ENCODE measurements at regions not wholly inside any gene's neighbourhood (a gene's known extent, or its start where the extent isn't known, plus 50 kb on each side); places are given as distances from the start of the nearest gene placed in this dataset.

DNA sequence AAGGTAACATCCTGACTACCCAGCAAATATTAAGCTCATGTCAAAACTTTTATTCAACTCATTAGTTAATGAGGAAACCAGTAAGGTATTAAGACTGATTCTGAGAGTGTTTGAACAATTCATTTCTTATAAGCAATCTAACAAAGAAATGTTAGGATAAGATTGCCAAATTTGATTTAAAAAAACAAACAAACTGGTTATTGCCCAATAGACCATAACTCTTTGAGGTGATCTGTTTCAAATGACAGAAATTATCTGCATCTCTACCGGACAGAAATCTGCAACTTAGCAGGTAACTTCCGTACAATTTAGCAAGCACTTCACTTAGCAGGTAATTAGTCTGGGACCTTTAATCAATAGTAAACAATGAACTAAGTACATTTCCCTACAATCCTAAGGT is 82.9 kb upstream of the BARX2 start:
- DNase-seq (ENCODE audit: low read depth), result no peak
- H3K4me3 ChIP-seq (ENCODE audit: low read depth, low read length), result no peak overlapping the region
- TF ChIP-seq, protein P1, sequence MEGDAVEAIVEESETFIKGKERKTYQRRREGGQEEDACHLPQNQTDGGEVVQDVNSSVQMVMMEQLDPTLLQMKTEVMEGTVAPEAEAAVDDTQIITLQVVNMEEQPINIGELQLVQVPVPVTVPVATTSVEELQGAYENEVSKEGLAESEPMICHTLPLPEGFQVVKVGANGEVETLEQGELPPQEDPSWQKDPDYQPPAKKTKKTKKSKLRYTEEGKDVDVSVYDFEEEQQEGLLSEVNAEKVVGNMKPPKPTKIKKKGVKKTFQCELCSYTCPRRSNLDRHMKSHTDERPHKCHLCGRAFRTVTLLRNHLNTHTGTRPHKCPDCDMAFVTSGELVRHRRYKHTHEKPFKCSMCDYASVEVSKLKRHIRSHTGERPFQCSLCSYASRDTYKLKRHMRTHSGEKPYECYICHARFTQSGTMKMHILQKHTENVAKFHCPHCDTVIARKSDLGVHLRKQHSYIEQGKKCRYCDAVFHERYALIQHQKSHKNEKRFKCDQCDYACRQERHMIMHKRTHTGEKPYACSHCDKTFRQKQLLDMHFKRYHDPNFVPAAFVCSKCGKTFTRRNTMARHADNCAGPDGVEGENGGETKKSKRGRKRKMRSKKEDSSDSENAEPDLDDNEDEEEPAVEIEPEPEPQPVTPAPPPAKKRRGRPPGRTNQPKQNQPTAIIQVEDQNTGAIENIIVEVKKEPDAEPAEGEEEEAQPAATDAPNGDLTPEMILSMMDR (IDR thresholded peaks at IDR 0.05; ENCODE audit: insufficient read depth, low read depth, low read length, missing control alignments), result no peak

DNA sequence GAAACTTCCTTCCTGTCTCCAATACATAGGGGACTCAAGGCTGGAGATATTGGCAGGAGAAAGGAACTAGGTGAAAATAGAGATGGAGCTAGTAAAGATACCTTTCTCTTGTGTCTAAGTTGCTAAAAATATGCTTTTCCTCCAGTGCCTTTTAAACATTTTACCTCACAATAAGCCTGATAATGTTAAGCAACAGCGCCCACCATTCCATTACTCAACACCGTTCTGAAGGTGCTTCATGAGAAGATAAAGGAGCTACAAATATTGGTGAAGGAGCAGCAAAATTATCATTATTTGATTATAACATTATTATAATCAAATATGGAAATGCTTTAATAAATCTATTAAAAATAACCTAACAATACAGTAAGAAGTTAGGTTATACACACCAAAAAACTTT is 83.6 kb upstream of the BARX2 start:
- no peak for DNase-seq (ENCODE audit: low read depth)
- TF ChIP-seq, protein P1 (IDR thresholded peaks at IDR 0.05; ENCODE audit: insufficient read depth, low read depth, low read length, missing control alignments), result no peak
- no peak overlapping the region for H3K4me3 ChIP-seq (ENCODE audit: low read depth, low read length)

DNA sequence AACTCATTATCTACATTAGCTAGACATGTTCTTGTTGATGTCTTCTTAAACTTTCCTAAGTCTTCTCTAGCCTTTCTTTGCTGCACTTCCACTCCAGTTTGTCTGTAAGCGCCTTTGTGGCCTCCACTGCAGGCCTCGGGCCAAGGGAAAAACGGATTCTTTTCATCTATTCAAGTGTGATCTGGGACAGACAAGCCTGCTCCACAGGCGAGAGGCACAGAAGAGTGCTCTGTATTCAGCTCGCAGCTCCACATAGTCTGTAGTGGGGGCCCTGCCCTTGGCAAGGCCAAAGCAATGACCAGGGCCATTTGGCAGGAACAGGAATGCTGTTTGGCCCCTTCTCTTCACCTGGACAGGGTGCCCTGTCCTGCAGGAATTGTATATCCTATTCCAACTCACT is 84.1 kb upstream of the BARX2 start:
- TF ChIP-seq, protein P1 (IDR thresholded peaks at IDR 0.05; ENCODE audit: insufficient read depth, low read depth, low read length, missing control alignments), result no peak
- H3K4me3 ChIP-seq (ENCODE audit: low read depth, low read length), result no peak overlapping the region
- DNase-seq (ENCODE audit: low read depth), result no peak

DNA sequence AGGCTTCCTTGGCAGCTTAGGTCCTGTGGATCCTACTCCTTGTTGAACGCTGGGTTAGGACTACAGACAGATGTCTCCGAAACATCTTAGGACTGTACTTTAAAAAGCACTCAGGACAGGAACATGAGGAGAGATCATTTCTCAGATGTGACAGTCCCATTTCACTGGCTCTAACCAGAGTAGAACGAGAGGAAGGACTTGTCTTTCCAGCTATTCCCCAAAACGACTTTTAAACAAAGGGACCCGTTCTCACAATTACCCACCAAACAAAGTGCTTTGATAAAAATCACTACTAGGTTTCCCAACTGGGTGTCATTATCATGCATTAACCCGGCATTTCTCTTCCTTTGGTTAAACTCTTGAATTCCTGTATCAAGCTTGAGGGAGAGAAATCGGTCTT is 84.7 kb upstream of the BARX2 start:
- DNase-seq (ENCODE audit: low read depth), result no peak
- TF ChIP-seq, protein P1 (IDR thresholded peaks at IDR 0.05; ENCODE audit: insufficient read depth, low read depth, low read length, missing control alignments), result no peak
- H3K4me3 ChIP-seq (ENCODE audit: low read depth, low read length), result no peak overlapping the region

DNA sequence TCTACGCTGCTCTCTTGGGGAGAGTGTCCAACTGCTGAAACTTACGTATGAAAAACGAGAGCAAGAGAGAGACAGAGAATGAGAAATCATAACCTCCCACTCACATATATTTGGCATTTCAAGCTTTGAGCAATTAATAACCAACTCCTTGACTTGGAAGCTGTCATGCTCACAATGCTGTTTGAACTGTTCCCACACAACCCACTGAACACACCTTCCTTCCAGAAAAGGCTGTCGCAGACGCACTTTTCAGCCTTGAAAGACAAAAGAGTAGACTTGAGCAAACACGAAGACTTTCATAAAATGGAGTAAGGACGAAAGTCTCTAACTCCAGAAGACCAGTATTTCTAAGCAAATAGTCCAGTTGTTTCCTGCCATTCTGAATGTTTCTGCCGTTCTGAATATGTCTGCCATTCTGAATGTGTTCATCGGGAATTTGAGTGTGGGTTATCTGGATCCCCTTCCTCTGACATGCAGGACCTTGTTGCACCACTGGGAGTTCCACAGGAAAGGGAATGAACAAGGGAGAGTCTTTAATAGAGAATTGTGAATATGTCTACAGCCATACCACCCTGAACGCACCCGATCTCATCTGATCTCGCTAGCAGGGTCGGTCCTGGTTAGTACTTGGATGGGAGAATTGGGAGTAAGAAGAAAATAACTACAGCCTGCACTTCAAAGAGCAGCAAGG is 86.2 kb upstream of the BARX2 start:
- no peak overlapping the region for H3K4me3 ChIP-seq (ENCODE audit: low read depth, low read length)
- TF ChIP-seq, protein P1 (IDR thresholded peaks at IDR 0.05; ENCODE audit: insufficient read depth, low read depth, low read length, missing control alignments), result no peak
- no peak for DNase-seq (ENCODE audit: low read depth)

DNA sequence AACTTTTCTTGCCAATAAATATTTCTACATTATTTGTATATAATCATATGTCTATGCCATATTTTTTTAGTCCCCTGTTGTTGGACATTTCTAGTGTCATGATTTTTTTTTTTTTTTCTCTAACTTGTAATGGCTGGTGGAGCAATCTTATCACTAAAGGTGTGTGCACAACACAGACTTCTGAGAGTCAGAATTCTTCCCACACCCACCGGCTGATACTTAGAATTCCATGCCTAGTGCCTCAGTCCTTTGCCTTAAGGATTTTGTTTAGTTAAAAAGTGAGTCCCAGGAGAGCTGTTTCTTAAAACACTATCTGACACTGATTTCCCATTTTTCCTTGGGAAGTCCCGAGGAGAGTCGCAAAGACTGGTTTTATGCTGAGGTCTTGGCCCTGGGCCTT is 87.7 kb upstream of the BARX2 start:
- TF ChIP-seq, protein P1 (IDR thresholded peaks at IDR 0.05; ENCODE audit: insufficient read depth, low read depth, low read length, missing control alignments), result no peak
- no peak overlapping the region for H3K4me3 ChIP-seq (ENCODE audit: low read depth, low read length)
- DNase-seq (ENCODE audit: low read depth), result no peak

DNA sequence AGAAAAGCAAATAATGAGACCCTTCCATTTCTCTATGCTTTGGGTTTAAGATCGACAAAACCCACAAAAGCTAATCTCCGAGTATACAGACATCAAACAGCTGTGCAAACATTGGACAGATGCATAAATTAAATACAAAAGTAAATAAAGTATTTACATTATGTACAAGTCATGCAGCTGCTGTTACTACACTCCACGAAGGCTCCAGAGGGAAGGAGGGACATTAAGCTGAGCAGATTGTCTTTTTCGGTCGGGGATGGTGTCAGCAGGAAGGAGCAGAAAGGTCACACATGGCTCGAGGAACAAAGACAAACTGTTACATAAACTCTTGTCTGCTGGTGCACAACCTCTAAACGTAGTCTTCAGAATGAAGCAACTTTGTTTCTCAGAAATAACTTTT is 88.8 kb upstream of the BARX2 start:
- no peak for DNase-seq (ENCODE audit: low read depth)
- H3K4me3 ChIP-seq (ENCODE audit: low read depth, low read length), result no peak overlapping the region
- TF ChIP-seq, protein P1 (IDR thresholded peaks at IDR 0.05; ENCODE audit: insufficient read depth, low read depth, low read length, missing control alignments), result no peak
